ENCODE measurements at regions not wholly inside any gene's neighbourhood (a gene's known extent, or its start where the extent isn't known, plus 50 kb on each side); places are given as distances from the start of the nearest gene placed in this dataset.

- no peak for DNase-seq
Measured at GRCh38 chr16:65223335-65223734, 101.5 kb upstream of the CDH11 start.

- DNase-seq: no peak
Measured at GRCh38 chr16:65222536-65222935, 100.7 kb upstream of the CDH11 start.

- no peak for DNase-seq
Measured at GRCh38 chr16:65222049-65222448, 100.2 kb upstream of the CDH11 start.

- DNase-seq: no peak
Measured at GRCh38 chr16:65219786-65220185, 97.9 kb upstream of the CDH11 start.

GRCh38 chr16:65218348-65218747 is 96.5 kb upstream of the CDH11 start:
- no peak for DNase-seq

GRCh38 chr16:65213866-65214595 is 92.2 kb upstream of the CDH11 start:
- DNase-seq: no peak

GRCh38 chr16:65212791-65213190 is 90.9 kb upstream of the CDH11 start:
- no peak for DNase-seq

GRCh38 chr16:65212240-65212639 is 90.4 kb upstream of the CDH11 start:
- no peak for DNase-seq

GRCh38 chr16:65202461-65202860 is 80.6 kb upstream of the CDH11 start:
- DNase-seq: no peak

GRCh38 chr16:65201511-65201910 is 79.6 kb upstream of the CDH11 start:
- no peak for DNase-seq

GRCh38 chr16:65200857-65201256 is 79.0 kb upstream of the CDH11 start:
- DNase-seq: no peak

- DNase-seq: no peak
Measured at GRCh38 chr16:65200156-65200773, 78.4 kb upstream of the CDH11 start.

- DNase-seq: no peak
Measured at GRCh38 chr16:65196420-65197075, 74.7 kb upstream of the CDH11 start.

GRCh38 chr16:65195998-65196397 is 74.1 kb upstream of the CDH11 start:
- no peak for DNase-seq

GRCh38 chr16:65185241-65185778 is 63.4 kb upstream of the CDH11 start:
- DNase-seq: no peak

- no peak for DNase-seq
Measured at GRCh38 chr16:65181071-65181561, 59.3 kb upstream of the CDH11 start.

- DNase-seq: no peak
Measured at GRCh38 chr16:65178151-65178550, 56.3 kb upstream of the CDH11 start.

GRCh38 chr16:65176603-65177002 is 54.7 kb upstream of the CDH11 start:
- DNase-seq: no peak

GRCh38 chr16:65172356-65172755 is 50.5 kb upstream of the CDH11 start:
- DNase-seq: no peak
